Liver (tissue), 8 donors: ENCODE measurements at regions not wholly inside any gene's neighbourhood (a gene's known extent, or its start where the extent isn't known, plus 50 kb on each side); places are given as distances from the start of the nearest gene placed in this dataset.

Source experiments
- DNase-seq: peaks from one replicate; pipeline ENCODE4 v3.0.0-alpha.2; 2017; ENCODE audit warnings: low spot score
- H3K27ac ChIP-seq, 2 donors: one replicate each; pipeline ENCODE4 v1.7.0; 2013; ENCODE audit warnings: inconsistent platforms in 2 of 2, low read length in 2 of 2, control low read depth in 1 of 2, low read depth in 1 of 2, mild to moderate bottlenecking in 1 of 2
- H3K27me3 ChIP-seq, 4 donors: one replicate each; pipeline versions ENCODE4 v1.6.1 to v1.7.0; 2013; ENCODE audit warnings: low read length in 3 of 4, inconsistent platforms in 1 of 4, mild to moderate bottlenecking in 1 of 4, moderate library complexity in 1 of 4; ENCODE audit not compliant: control insufficient read depth in 4 of 4, insufficient read depth in 4 of 4
- H3K36me3 ChIP-seq, 4 donors: one replicate each; pipeline versions ENCODE4 v1.6.1 to v1.7.0; 2013; ENCODE audit warnings: low read length in 3 of 4, mild to moderate bottlenecking in 3 of 4, low read depth in 1 of 4, moderate library complexity in 1 of 4; ENCODE audit not compliant: control insufficient read depth in 4 of 4, insufficient read depth in 3 of 4
- H3K4me1 ChIP-seq, 4 donors: one replicate each; pipeline versions ENCODE4 v1.6.1 to v1.7.0; 2013; ENCODE audit warnings: low read length in 3 of 4, mild to moderate bottlenecking in 3 of 4, moderate library complexity in 1 of 4; ENCODE audit not compliant: control insufficient read depth in 4 of 4, insufficient read depth in 4 of 4
- H3K4me3 ChIP-seq, 3 donors: one replicate each; pipeline versions ENCODE4 v1.6.1 to v1.7.0; 2013; ENCODE audit warnings: low read length in 3 of 3, control low read depth in 1 of 3, low read depth in 1 of 3, mild to moderate bottlenecking in 1 of 3
- H3K9ac ChIP-seq, 2 donors: one replicate each; pipeline ENCODE4 v1.7.0; 2013; ENCODE audit warnings: low read length in 2 of 2, mild to moderate bottlenecking in 2 of 2, moderate library complexity in 2 of 2, control low read depth in 1 of 2, low read depth in 1 of 2
- H3K9me3 ChIP-seq, 4 donors: one replicate each; pipeline versions ENCODE4 v1.6.1 to v1.7.0; 2013; ENCODE audit warnings: low read length in 3 of 4; ENCODE audit not compliant: control insufficient read depth in 4 of 4
- ATF3 ChIP-seq: IDR thresholded peaks from 2 replicates; pipeline ENCODE4 v1.6.1; 2016; ENCODE audit warnings: antibody characterized with exemption
- CTCF ChIP-seq: fragments of 150-350 bp; IDR thresholded peaks from 2 replicates; pipeline ENCODE4 v1.5.1; 2017; ENCODE audit warnings: improper control_type of control experiment, low read depth, low read length; ENCODE audit not compliant: missing input control
- FOXA1 ChIP-seq: IDR thresholded peaks from 2 replicates; pipeline ENCODE4 v1.6.1; 2016; ENCODE audit warnings: antibody characterized with exemption
- FOXA2 ChIP-seq: IDR thresholded peaks from 2 replicates; pipeline ENCODE4 v1.6.1; 2016; ENCODE audit warnings: antibody characterized with exemption
- GABPA ChIP-seq, 2 donors: IDR thresholded peaks in 1 of 2; conservative IDR thresholded peaks in 1 of 2; 2 replicates each; pipeline ENCODE4 v1.6.1; 2016; ENCODE audit warnings: antibody characterized with exemption in 2 of 2, mild to moderate bottlenecking in 1 of 2, moderate library complexity in 1 of 2
- HNF4G ChIP-seq: IDR thresholded peaks from 2 replicates; pipeline ENCODE4 v1.6.1; 2016; ENCODE audit warnings: antibody characterized with exemption
- JUND ChIP-seq, 2 donors: IDR thresholded peaks; 2 replicates each; pipeline ENCODE4 v1.6.1; 2016; ENCODE audit warnings: antibody characterized with exemption in 2 of 2
- NR2F2 ChIP-seq: IDR thresholded peaks from 2 replicates; pipeline ENCODE4 v1.6.1; 2016; ENCODE audit warnings: antibody characterized with exemption
- RAD21 ChIP-seq, 2 donors: IDR thresholded peaks; 2 replicates each; pipeline ENCODE4 v1.6.1; 2016; ENCODE audit warnings: antibody characterized with exemption in 2 of 2, mild to moderate bottlenecking in 2 of 2
- REST ChIP-seq: IDR thresholded peaks from 2 replicates; pipeline ENCODE4 v1.6.1; 2016; ENCODE audit warnings: antibody characterized with exemption, mild to moderate bottlenecking
- RXRA ChIP-seq, 2 donors: IDR thresholded peaks; 2 replicates each; pipeline ENCODE4 v1.6.1; 2017 to 2018; ENCODE audit warnings: antibody characterized with exemption in 2 of 2, mild to moderate bottlenecking in 1 of 2
- SP1 ChIP-seq: IDR thresholded peaks from 2 replicates; pipeline ENCODE4 v1.6.1; 2018; ENCODE audit warnings: antibody characterized with exemption, mild to moderate bottlenecking
- TAF1 ChIP-seq: conservative IDR thresholded peaks from 2 replicates; pipeline ENCODE4 v1.6.1; 2016; ENCODE audit warnings: antibody characterized with exemption, mild to moderate bottlenecking
- WGBS: extraction: QIAGEN DNeasy Blood & Tissue Kit; methylation state at CpG from one replicate; pipeline ENCODE4 v1.1.7; 2013; 5-methylcytosine and 5-hydroxymethylcytosine counted together
- TF ChIP-seq, protein P1 (sequence below): IDR thresholded peaks from 2 replicates; pipeline ENCODE4 v1.6.1; 2016; ENCODE audit warnings: antibody characterized with exemption
- TF ChIP-seq, protein P2 (sequence below): IDR thresholded peaks from 2 replicates; pipeline ENCODE4 v1.6.1; 2016; ENCODE audit warnings: antibody characterized with exemption
- donor health status: healthy.
- donor health status: healthy.
- donor health status: healthy.
- donor health status: healthy.
- donor health status: healthy.

- H3K36me3 ChIP-seq: no peaks in the 10 kb centered on the region
- peaks cover 6 to 9% (median 7%) of the 10 kb centered on the region in 4 donors for H3K9me3 ChIP-seq
- peaks cover 0 to 6% (median 0%) of the 10 kb centered on the region in 4 donors for H3K27me3 ChIP-seq
- H3K9ac ChIP-seq: no peak overlapping the region
- no peak for DNase-seq
- 86% methylated on average over 4 of the region's 4 CpGs for WGBS
- H3K27ac ChIP-seq: no peak overlapping the region
- TF ChIP-seq ATF3: no peak
- TF ChIP-seq FOXA2: no peak
- no peak for TF ChIP-seq REST
- TF ChIP-seq NR2F2: no peak
- TF ChIP-seq, protein P1, sequence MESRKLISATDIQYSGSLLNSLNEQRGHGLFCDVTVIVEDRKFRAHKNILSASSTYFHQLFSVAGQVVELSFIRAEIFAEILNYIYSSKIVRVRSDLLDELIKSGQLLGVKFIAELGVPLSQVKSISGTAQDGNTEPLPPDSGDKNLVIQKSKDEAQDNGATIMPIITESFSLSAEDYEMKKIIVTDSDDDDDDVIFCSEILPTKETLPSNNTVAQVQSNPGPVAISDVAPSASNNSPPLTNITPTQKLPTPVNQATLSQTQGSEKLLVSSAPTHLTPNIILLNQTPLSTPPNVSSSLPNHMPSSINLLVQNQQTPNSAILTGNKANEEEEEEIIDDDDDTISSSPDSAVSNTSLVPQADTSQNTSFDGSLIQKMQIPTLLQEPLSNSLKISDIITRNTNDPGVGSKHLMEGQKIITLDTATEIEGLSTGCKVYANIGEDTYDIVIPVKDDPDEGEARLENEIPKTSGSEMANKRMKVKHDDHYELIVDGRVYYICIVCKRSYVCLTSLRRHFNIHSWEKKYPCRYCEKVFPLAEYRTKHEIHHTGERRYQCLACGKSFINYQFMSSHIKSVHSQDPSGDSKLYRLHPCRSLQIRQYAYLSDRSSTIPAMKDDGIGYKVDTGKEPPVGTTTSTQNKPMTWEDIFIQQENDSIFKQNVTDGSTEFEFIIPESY: no peak
- TF ChIP-seq, protein P2, sequence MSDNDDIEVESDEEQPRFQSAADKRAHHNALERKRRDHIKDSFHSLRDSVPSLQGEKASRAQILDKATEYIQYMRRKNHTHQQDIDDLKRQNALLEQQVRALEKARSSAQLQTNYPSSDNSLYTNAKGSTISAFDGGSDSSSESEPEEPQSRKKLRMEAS: no peak
- TF ChIP-seq TAF1: no peak
- no peak for TF ChIP-seq GABPA (IDR thresholded peaks at IDR 0.05 in 1 of 2, conservative IDR thresholded peaks at IDR 0.05 in 1 of 2)
- TF ChIP-seq RXRA (IDR thresholded peaks at IDR 0.05): no peak
- no peak for TF ChIP-seq FOXA1
- TF ChIP-seq HNF4G: no peak
- no peaks in the 10 kb centered on the region for H3K4me1 ChIP-seq
- no peak overlapping the region for H3K4me3 ChIP-seq
Measured at GRCh38 chr17:36879027-36879426, 58.2 kb upstream of the LHX1 start.

GRCh38 chr17:36879624-36880131 is 57.6 kb upstream of the LHX1 start:
- peaks cover 6 to 9% (median 7%) of the 10 kb centered on the region in 4 donors for H3K9me3 ChIP-seq
- H3K4me1 ChIP-seq: no peaks in the 10 kb centered on the region
- DNase-seq: no peak
- H3K9ac ChIP-seq: no peak overlapping the region
- no peak overlapping the region for H3K4me3 ChIP-seq
- no peak overlapping the region for H3K27ac ChIP-seq
- peaks cover 0 to 6% (median 0%) of the 10 kb centered on the region in 4 donors for H3K27me3 ChIP-seq
- WGBS: 87% methylated on average over 14 of the region's 14 CpGs
- no peaks in the 10 kb centered on the region for H3K36me3 ChIP-seq
- no peak for TF ChIP-seq CTCF
- TF ChIP-seq JUND (IDR thresholded peaks at IDR 0.05): no peak
- TF ChIP-seq REST: no peak
- TF ChIP-seq, protein P1: no peak
- no peak for TF ChIP-seq RAD21 (IDR thresholded peaks at IDR 0.05)
- no peak for TF ChIP-seq FOXA1
- TF ChIP-seq HNF4G: no peak
- no peak for TF ChIP-seq TAF1
- TF ChIP-seq ATF3: no peak
- TF ChIP-seq RXRA (IDR thresholded peaks at IDR 0.05): no peak
- TF ChIP-seq GABPA (IDR thresholded peaks at IDR 0.05 in 1 of 2, conservative IDR thresholded peaks at IDR 0.05 in 1 of 2): no peak
- TF ChIP-seq, protein P2: no peak
- no peak for TF ChIP-seq SP1
- no peak for TF ChIP-seq FOXA2
